Left lung (tissue), 4 donors: ENCODE measurements at regions not wholly inside any gene's neighbourhood (a gene's known extent, or its start where the extent isn't known, plus 50 kb on each side); places are given as distances from the start of the nearest gene placed in this dataset.

Source experiments
- ATAC-seq: fragments of 200-7000 bp; cut with Tn5 transposase; one replicate; pipeline ENCODE4 v1.9.1; 2020; ENCODE audit warnings: moderate library complexity
- DNase-seq, 4 donors: peaks; one replicate each; pipeline ENCODE4 v3.0.0-alpha.2; 2013 to 2020
- H3K27ac ChIP-seq, 2 donors: fragments of 200-600 bp; sonication (generic) in 1 of 2; one replicate each; pipeline versions ENCODE4 v1.5.0 to v1.8.0; 2020 to 2021
- H3K27me3 ChIP-seq, 2 donors: fragments of 200-600 bp; sonication (generic) in 1 of 2; one replicate each; pipeline versions ENCODE4 v1.5.0 to v1.8.0; 2020 to 2021
- H3K36me3 ChIP-seq, 2 donors: fragments of 200-600 bp; sonication (generic) in 1 of 2; one replicate each; pipeline versions ENCODE4 v1.5.0 to v1.8.0; 2020 to 2021
- H3K4me1 ChIP-seq, 2 donors: fragments of 200-600 bp; one replicate each; pipeline ENCODE4 v1.8.0; 2021
- H3K4me3 ChIP-seq, 2 donors: fragments of 200-600 bp; sonication (generic) in 1 of 2; one replicate each; pipeline versions ENCODE4 v1.5.0 to v1.8.0; 2020 to 2021; ENCODE audit warnings: mild to moderate bottlenecking in 1 of 2
- H3K9me3 ChIP-seq, 2 donors: fragments of 200-600 bp; sonication (generic) in 1 of 2; one replicate each; pipeline versions ENCODE4 v1.5.0 to v1.8.0; 2020 to 2021
- CTCF ChIP-seq, 2 donors: fragments of 200-600 bp; sonication (generic) in 1 of 2; IDR thresholded peaks; one replicate each; pipeline versions ENCODE4 v1.5.0 to v1.8.0; 2021; ENCODE audit warnings: antibody characterized with exemption in 2 of 2
- intact Hi-C, 2 donors: fragments of 100-400 bp; cut with DNase I; formaldehyde crosslinking; loops; one replicate each; pipeline versions ENCODE4 v1.11.2 to v1.14.2; 2022
- donor health status: DM: no; HTN: yes; CAD: no.
- donor health status: DM: no; HTN: no; CAD: no.

GRCh38 chr16:85549766-85550421 is 63.2 kb upstream of the GSE1 start:
- Histone ChIP-seq H3K4me3 (no peak overlapping the region), H3K36me3 (no peaks in the 10 kb centered on the region), H3K9me3 (no peaks in the 10 kb centered on the region), H3K27me3 (no peaks in the 10 kb centered on the region), H3K4me1 (peaks cover 0 to 14% of the 10 kb centered on the region in 2 donors), H3K27ac (no peak overlapping the region)
- ATAC-seq (no peak), DNase-seq (no peak)
- TF ChIP-seq CTCF (IDR thresholded peaks at IDR 0.05) = no peak
- intact Hi-C loops = loop anchor here in 1 of 2 donors (10.0 kb wide), 1 partner anchor 65 kb away; the partner anchor contains the start of gene GSE1

- intact Hi-C loops = loop anchor here in 1 of 2 donors (10.0 kb wide), 1 partner anchor 64 kb away; the partner anchor contains the start of gene GSE1
- no peaks in the 10 kb centered on the region for H3K27me3 ChIP-seq
- peaks cover 0 to 8% of the 10 kb centered on the region in 2 donors for H3K4me1 ChIP-seq
- no peak overlapping the region for H3K27ac ChIP-seq
- no peak for ATAC-seq
- no peaks in the 10 kb centered on the region for H3K36me3 ChIP-seq
- H3K9me3 ChIP-seq = no peaks in the 10 kb centered on the region
- H3K4me3 ChIP-seq = no peak overlapping the region
- TF ChIP-seq CTCF (IDR thresholded peaks at IDR 0.05) = no peak
- peak in 1 of 4 donors; percentile 43 for DNase-seq
Observed at GRCh38 chr16:85550422-85550864, 62.7 kb upstream of the GSE1 start.

GRCh38 chr16:85550953-85551924 is 61.9 kb upstream of the GSE1 start:
- H3K9me3 ChIP-seq = no peaks in the 10 kb centered on the region
- TF ChIP-seq CTCF (IDR thresholded peaks at IDR 0.05) = no peak
- intact Hi-C loops = loop anchor here in 1 of 2 donors (10.0 kb wide), 1 partner anchor 64 kb away; the partner anchor contains the start of gene GSE1
- peaks cover 0 to 7% of the 10 kb centered on the region in 2 donors for H3K4me1 ChIP-seq
- DNase-seq (peak in 1 of 4 donors; percentile 58), ATAC-seq (no peak)
- no peaks in the 10 kb centered on the region for H3K36me3 ChIP-seq
- H3K27me3 ChIP-seq = no peaks in the 10 kb centered on the region
- H3K4me3 ChIP-seq = no peak overlapping the region
- peak overlapping the region in 1 of 2 donors; percentile 3 for H3K27ac ChIP-seq

DNA sequence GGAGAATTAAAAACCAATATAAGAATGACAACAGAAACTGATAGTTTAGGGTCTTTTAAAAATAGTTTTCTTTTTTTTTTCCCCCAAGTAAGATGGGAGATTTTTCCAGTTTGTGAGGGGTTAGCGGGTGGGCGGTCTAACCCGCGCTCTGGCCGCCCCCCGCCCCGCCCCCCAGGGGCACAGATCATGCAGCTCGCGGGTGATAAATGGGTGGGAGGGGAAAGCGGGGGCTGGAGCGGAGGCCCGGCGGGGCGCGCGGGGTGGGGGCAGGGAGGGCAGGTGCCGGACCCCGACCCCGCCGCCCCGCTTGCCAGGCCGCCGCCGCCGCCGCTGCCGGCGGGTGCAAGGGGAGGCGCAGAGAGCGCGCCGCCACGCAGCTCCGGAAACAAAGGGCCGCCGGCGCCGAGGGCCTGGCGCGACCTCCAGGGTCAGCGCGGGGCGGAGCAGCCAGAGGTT is 60.1 kb upstream of the GSE1 start:
- TF ChIP-seq CTCF (IDR thresholded peaks at IDR 0.05) = no peak
- no peak for ATAC-seq
- Histone ChIP-seq H3K4me3 (peak overlapping the region; percentile 78 to 85), H3K36me3 (no peaks in the 10 kb centered on the region), H3K27me3 (no peaks in the 10 kb centered on the region), H3K27ac (peak overlapping the region; percentile 88 to 98), H3K9me3 (no peaks in the 10 kb centered on the region), H3K4me1 (peaks cover 3 to 20% of the 10 kb centered on the region in 2 donors)
- intact Hi-C loops = loop anchor here in 1 of 2 donors (10.0 kb wide), 1 partner anchor 62 kb away; the partner anchor contains the start of gene GSE1
- DNase-seq = no peak
